ENCODE measurements at regions not wholly inside any gene's neighbourhood (a gene's known extent, or its start where the extent isn't known, plus 50 kb on each side); places are given as distances from the start of the nearest gene placed in this dataset.
"Not testable (repeated sequence)": the region's sequence is repeated elsewhere in the genome, so short reads cannot be mapped to it uniquely, and the experiment has no call there.

- no peak for TF ChIP-seq CTCF (IDR thresholded peaks at IDR 0.05; ENCODE audit: insufficient read depth, low read length, poor library complexity, severe bottlenecking)
- Histone ChIP-seq H3K4me3 (ENCODE audit: low read depth, low read length) (no peak overlapping the region), H3K27me3 (ENCODE audit: control insufficient read depth, insufficient read depth, low read length) (no peaks in the 10 kb centered on the region), H3K36me3 (ENCODE audit: control insufficient read depth, insufficient read depth, low read length) (no peaks in the 10 kb centered on the region)
- DNase-seq (ENCODE audit: low read depth), result no peak
These were observed 126.6 kb downstream of the CCDC71L start for GRCh38 chr7:106534271-106534846.

DNA sequence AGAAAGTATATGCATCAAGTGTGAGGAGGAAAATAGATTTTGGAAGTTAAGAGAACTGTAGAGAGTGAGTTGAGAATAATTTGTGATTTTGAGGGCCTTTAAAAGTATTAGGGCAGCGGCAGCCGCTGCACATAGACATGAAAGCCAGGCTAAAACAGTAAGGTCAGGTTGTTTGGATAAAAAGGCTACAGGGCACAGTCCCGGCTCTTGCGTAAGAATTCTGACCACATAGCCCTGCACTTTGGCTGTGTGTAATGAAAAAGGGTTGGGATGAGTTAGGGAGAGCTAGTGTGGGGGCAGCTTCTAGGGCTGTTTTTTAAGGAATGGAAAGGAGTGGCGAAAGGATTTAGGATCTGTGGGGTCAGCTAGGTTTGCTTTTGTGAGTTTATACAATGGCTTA lies 130.8 kb downstream of the CCDC71L start:
- not testable (repeated sequence) for H3K27me3 ChIP-seq (ENCODE audit: control insufficient read depth, insufficient read depth, low read length); H3K4me3 ChIP-seq (ENCODE audit: low read depth, low read length); DNase-seq (ENCODE audit: low read depth); H3K36me3 ChIP-seq (ENCODE audit: control insufficient read depth, insufficient read depth, low read length)

DNA sequence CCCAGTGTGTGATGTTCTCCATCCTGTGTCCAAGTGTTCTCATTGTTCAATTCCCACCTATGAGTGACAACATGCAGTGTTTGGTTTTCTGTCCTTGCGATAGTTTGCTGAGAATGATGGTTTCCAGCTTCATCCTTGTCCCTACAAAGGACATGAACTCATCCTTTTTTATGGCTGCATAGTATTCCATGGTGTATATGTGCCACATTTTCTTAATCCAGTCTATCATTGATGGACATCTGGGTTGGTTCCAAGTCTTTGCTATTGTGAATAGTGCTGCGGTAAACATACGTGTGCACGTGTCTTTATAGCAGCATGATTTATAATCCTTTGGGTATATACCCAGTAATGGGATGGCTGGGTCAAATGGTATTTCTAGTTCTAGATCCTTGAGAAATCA lies 134.3 kb downstream of the CCDC71L start:
- not testable (repeated sequence) for DNase-seq (ENCODE audit: low read depth); H3K36me3 ChIP-seq (ENCODE audit: control insufficient read depth, insufficient read depth, low read length); H3K27me3 ChIP-seq (ENCODE audit: control insufficient read depth, insufficient read depth, low read length); H3K4me3 ChIP-seq (ENCODE audit: low read depth, low read length)

DNA sequence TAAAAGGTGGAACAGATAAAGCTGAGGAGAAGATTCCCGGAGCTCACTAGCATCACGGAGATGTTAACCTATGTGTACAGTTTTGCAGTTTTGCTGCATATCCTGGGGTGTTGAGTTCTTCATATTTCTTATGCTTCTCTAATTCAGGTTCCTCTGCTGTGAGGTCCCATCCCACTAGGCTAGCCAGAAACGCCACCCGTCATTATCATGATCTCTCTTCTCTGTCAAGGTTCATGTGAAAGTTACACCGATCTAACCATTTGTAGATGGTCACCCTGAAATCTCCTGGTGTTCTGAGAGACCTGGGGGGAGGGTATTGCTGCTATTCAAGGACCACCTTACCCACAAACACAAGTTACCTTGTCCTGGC lies 136.3 kb downstream of the CCDC71L start:
- Histone ChIP-seq H3K4me3 (ENCODE audit: low read depth, low read length) (no peak overlapping the region), H3K27me3 (ENCODE audit: control insufficient read depth, insufficient read depth, low read length) (no peaks in the 10 kb centered on the region), H3K36me3 (ENCODE audit: control insufficient read depth, insufficient read depth, low read length) (no peaks in the 10 kb centered on the region)
- DNase-seq (ENCODE audit: low read depth), result no peak
- TF ChIP-seq CTCF (IDR thresholded peaks at IDR 0.05; ENCODE audit: insufficient read depth, low read length, poor library complexity, severe bottlenecking), result no peak

DNA sequence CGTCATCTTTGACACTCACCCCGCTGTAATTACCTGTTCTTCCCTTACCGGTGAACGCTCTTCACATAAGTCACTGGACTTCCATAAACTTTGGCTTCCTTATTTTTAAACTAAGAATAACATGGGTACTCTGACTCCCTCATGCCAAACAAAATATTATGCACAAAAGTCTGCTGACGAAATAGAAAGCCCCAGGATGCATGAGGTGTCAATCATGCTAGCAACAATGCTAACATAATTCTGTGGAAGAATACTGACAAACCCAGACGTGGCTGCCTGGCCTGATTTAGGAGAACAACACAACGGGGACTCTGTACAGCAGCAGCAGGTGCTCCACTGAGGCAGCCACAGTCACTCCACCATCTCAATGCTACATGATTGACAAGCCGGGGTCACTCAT lies 137.5 kb downstream of the CCDC71L start:
- H3K36me3 ChIP-seq (ENCODE audit: control insufficient read depth, insufficient read depth, low read length), result no peaks in the 10 kb centered on the region
- DNase-seq (ENCODE audit: low read depth), result no peak
- H3K27me3 ChIP-seq (ENCODE audit: control insufficient read depth, insufficient read depth, low read length), result no peaks in the 10 kb centered on the region
- no peak overlapping the region for H3K4me3 ChIP-seq (ENCODE audit: low read depth, low read length)
- TF ChIP-seq CTCF (IDR thresholded peaks at IDR 0.05; ENCODE audit: insufficient read depth, low read length, poor library complexity, severe bottlenecking), result no peak

DNA sequence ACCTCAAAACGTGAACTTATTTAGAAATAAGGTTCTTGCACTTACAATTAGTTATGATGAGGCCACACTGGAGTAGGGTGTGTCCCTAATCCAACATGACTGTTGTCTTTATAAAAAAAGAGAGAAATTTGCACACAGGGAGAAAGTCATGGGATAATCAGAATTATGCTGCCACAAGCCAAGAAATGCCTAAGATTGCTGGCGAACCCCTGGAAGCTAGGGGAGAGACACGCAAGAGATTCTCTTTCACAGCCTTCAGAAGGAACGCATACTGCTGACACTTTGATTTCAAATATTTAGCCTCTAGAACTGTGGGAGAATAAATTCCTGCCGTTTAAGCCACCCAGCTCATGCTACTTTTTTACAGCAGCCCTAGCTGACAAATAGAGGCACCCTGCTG lies 138.3 kb downstream of the CCDC71L start:
- Histone ChIP-seq H3K27me3 (ENCODE audit: control insufficient read depth, insufficient read depth, low read length) (no peaks in the 10 kb centered on the region), H3K4me3 (ENCODE audit: low read depth, low read length) (no peak overlapping the region), H3K36me3 (ENCODE audit: control insufficient read depth, insufficient read depth, low read length) (no peaks in the 10 kb centered on the region)
- no peak for DNase-seq (ENCODE audit: low read depth)
- TF ChIP-seq CTCF (IDR thresholded peaks at IDR 0.05; ENCODE audit: insufficient read depth, low read length, poor library complexity, severe bottlenecking), result no peak

DNA sequence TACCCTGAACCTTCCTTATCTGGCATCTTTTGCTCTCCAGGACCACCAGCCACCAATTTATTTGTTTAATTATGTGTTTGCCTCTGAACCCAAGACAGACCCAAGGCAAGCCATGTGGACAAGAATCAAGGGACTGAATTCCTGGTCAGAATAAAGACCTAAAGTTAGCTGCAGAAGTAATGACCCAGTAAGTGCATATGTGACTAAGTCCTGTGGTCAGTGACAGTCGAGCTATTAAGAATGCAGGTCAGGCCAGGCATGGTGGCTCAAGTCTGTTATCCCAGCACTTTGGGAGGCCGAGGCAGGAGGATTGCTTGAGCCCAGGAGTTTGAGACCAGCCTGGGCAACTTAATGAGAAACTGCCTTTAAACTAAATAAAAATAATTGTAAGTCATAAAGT lies 139.4 kb downstream of the CCDC71L start:
- Histone ChIP-seq H3K4me3 (ENCODE audit: low read depth, low read length) (no peak overlapping the region), H3K27me3 (ENCODE audit: control insufficient read depth, insufficient read depth, low read length) (no peaks in the 10 kb centered on the region), H3K36me3 (ENCODE audit: control insufficient read depth, insufficient read depth, low read length) (no peaks in the 10 kb centered on the region)
- DNase-seq (ENCODE audit: low read depth), result peak; percentile 29
- no peak for TF ChIP-seq CTCF (IDR thresholded peaks at IDR 0.05; ENCODE audit: insufficient read depth, low read length, poor library complexity, severe bottlenecking)

Measured in kidney epithelial cell (primary cell).